IPS DF 19.7 (cell line): ENCODE measurements at regions not wholly inside any gene's neighbourhood (a gene's known extent, or its start where the extent isn't known, plus 50 kb on each side); places are given as distances from the start of the nearest gene placed in this dataset.

Source experiments
- DNase-seq: peaks from one replicate; pipeline ENCODE4 v3.0.0-alpha.2; 2013; ENCODE audit warnings: low read depth, low spot score

GRCh38 chr6:21811484-21811883, 217.9 kb downstream of the SOX4 start:
- no peak for DNase-seq

GRCh38 chr6:21816231-21816630, 222.7 kb downstream of the SOX4 start:
- DNase-seq = no peak

GRCh38 chr6:21820442-21820841, 226.9 kb downstream of the SOX4 start:
- DNase-seq = no peak

- no peak for DNase-seq
These were observed 229.8 kb downstream of the SOX4 start for GRCh38 chr6:21823371-21823770.

GRCh38 chr6:21824431-21825177, 231.1 kb downstream of the SOX4 start:
- no peak for DNase-seq

GRCh38 chr6:21826023-21826422, 232.5 kb downstream of the SOX4 start:
- DNase-seq = peak; percentile 30

- no peak for DNase-seq
These were observed 233.4 kb downstream of the SOX4 start for GRCh38 chr6:21826904-21827303.

GRCh38 chr6:21827425-21828202, 234.1 kb downstream of the SOX4 start:
- DNase-seq = no peak

- no peak for DNase-seq
These were observed 235.2 kb downstream of the SOX4 start for GRCh38 chr6:21828704-21829103.

- no peak for DNase-seq
These were observed 235.6 kb downstream of the SOX4 start for GRCh38 chr6:21829126-21829525.

- no peak for DNase-seq
These were observed 238.2 kb downstream of the SOX4 start for GRCh38 chr6:21831521-21832291.

- DNase-seq = no peak
These were observed 242.7 kb downstream of the SOX4 start for GRCh38 chr6:21836277-21836676.

- no peak for DNase-seq
These were observed 243.3 kb downstream of the SOX4 start for GRCh38 chr6:21836772-21837425.

- no peak for DNase-seq
These were observed 246.9 kb downstream of the SOX4 start for GRCh38 chr6:21840428-21840827.

- no peak for DNase-seq
These were observed 249.5 kb downstream of the SOX4 start for GRCh38 chr6:21842875-21843645.

- no peak for DNase-seq
These were observed 250.8 kb downstream of the SOX4 start for GRCh38 chr6:21844120-21844917.

- no peak for DNase-seq
These were observed 251.5 kb downstream of the SOX4 start for GRCh38 chr6:21845018-21845417.

GRCh38 chr6:21845439-21846140, 252.0 kb downstream of the SOX4 start:
- no peak for DNase-seq
